CD4-positive, alpha-beta T cell (primary cell): ENCODE measurements at regions not wholly inside any gene's neighbourhood (a gene's known extent, or its start where the extent isn't known, plus 50 kb on each side); places are given as distances from the start of the nearest gene placed in this dataset.

Experiments
- ATAC-seq: fragments of 200-7000 bp; cut with Tn5 transposase; one replicate; pipeline ENCODE4 v1.10.0; 2022; ENCODE audit warnings: mild to moderate bottlenecking; ENCODE audit not compliant: poor library complexity
- CTCF ChIA-PET: fragments of 350-600 bp; sonication (Branson Sonifier 250); formaldehyde crosslinking; loops from one replicate; lab custom pipeline; 2021; ENCODE audit warnings: antibody characterized with exemption, inconsistent platforms; lab: Charles Lee
- POLR2A ChIA-PET: fragments of 350-600 bp; sonication (Branson Sonifier 250); formaldehyde crosslinking; loops from one replicate; lab custom pipeline; 2021; ENCODE audit warnings: antibody characterized with exemption, inconsistent platforms; lab: Charles Lee
- DNase-seq, 14 experiments: peaks; one replicate each; pipeline ENCODE4 v3.0.0-alpha.2; 2013 to 2020; ENCODE audit warnings: mixed read lengths in 2 of 14
- H3K27ac ChIP-seq, 2 donors: one replicate each; pipeline versions ENCODE4 v1.5.1 to v1.7.0; 2013; ENCODE audit warnings: low read length in 2 of 2, low read depth in 1 of 2, mild to moderate bottlenecking in 1 of 2
- H3K27me3 ChIP-seq, 2 experiments: 1 replicate in 1 of 2; 2 replicates in 1 of 2; pipeline versions ENCODE4 v1.6.1 to v1.7.0; 2013; ENCODE audit warnings: low read length in 2 of 2, control low read depth in 1 of 2, mild to moderate bottlenecking in 1 of 2, moderate library complexity in 1 of 2; ENCODE audit not compliant: insufficient read depth in 2 of 2, control insufficient read depth in 1 of 2
- H3K36me3 ChIP-seq: one replicate; pipeline ENCODE4 v1.6.1; 2013; ENCODE audit warnings: low read length, control low read depth; ENCODE audit not compliant: insufficient read depth
- H3K4me1 ChIP-seq: one replicate; pipeline ENCODE4 v1.6.1; 2013; ENCODE audit warnings: low read length, control low read depth; ENCODE audit not compliant: insufficient read depth
- H3K4me3 ChIP-seq: one replicate; pipeline ENCODE4 v1.5.1; 2013; ENCODE audit warnings: mild to moderate bottlenecking, low read length, moderate library complexity
- H3K9me3 ChIP-seq, 2 experiments: 1 replicate in 1 of 2; 2 replicates in 1 of 2; pipeline versions ENCODE4 v1.6.1 to v1.7.0; 2013; ENCODE audit warnings: low read length in 2 of 2, mild to moderate bottlenecking in 2 of 2, control low read depth in 1 of 2, moderate library complexity in 1 of 2; ENCODE audit not compliant: control insufficient read depth in 1 of 2, insufficient read depth in 1 of 2
- H3K27ac Mint-ChIP-seq: one replicate; pipeline ENCODE4 v1.8.0; 2020; ENCODE audit warnings: mixed read lengths
- H3K27me3 Mint-ChIP-seq: one replicate; pipeline ENCODE4 v1.8.0; 2021; ENCODE audit warnings: mixed read lengths
- H3K36me3 Mint-ChIP-seq: one replicate; pipeline ENCODE4 v1.8.0; 2021; ENCODE audit warnings: low read depth, mixed read lengths
- H3K4me1 Mint-ChIP-seq: one replicate; pipeline ENCODE4 v1.8.0; 2021; ENCODE audit warnings: low read depth, mixed read lengths
- H3K4me3 Mint-ChIP-seq: one replicate; pipeline ENCODE4 v1.8.0; 2020; ENCODE audit warnings: mild to moderate bottlenecking, mixed read lengths
- H3K9me3 Mint-ChIP-seq: one replicate; pipeline ENCODE4 v1.8.0; 2020; ENCODE audit warnings: mixed read lengths
- CTCF ChIP-seq: fragments of 200-600 bp; IDR thresholded peaks from one replicate; pipeline ENCODE4 v1.8.0; 2022; ENCODE audit warnings: antibody characterized with exemption, mild to moderate bottlenecking
- intact Hi-C, 2 experiments: fragments of 100-400 bp; cut with DNase I in 1 of 2; cut with micrococcal nuclease in 1 of 2; formaldehyde crosslinking; loops; one replicate each; pipeline versions ENCODE4 v1.15.1 to v1.9.0; 2023 to 2025; cut with DNase I, micrococcal nuclease

- no peaks in the 10 kb centered on the region for H3K36me3 Mint-ChIP-seq
- DNase-seq (peak in 2 of 14 experiments; percentile 66 to 72), ATAC-seq (no peak)
- no peak for TF ChIP-seq CTCF
- Histone ChIP-seq H3K27me3 (no peaks in the 10 kb centered on the region), H3K36me3 (no peaks in the 10 kb centered on the region), H3K27ac (peak overlapping the region in 1 of 2 donors; percentile 54), H3K4me1 (peaks cover 40% of the 10 kb centered on the region), H3K9me3 (no peaks in the 10 kb centered on the region), H3K4me3 (no peak overlapping the region)
- H3K9me3 Mint-ChIP-seq = no peaks in the 10 kb centered on the region
- peak overlapping the region; percentile 50 for H3K4me3 Mint-ChIP-seq
- peaks cover 28% of the 10 kb centered on the region for H3K4me1 Mint-ChIP-seq
- H3K27ac Mint-ChIP-seq = peak overlapping the region; percentile 81
- ChIA-PET POLR2A (interaction anchor here (0.9 to 2.8 kb wide), 2 partner anchors 69 to 88 kb away, joined by 3 to 21 read pairs; no protein-coding TSS in a partner anchor), CTCF (interaction anchor here (0.9 to 4.0 kb wide), 3 partner anchors 9 to 69 kb away, joined by 3 to 32 read pairs (median 6); no protein-coding TSS in a partner anchor)
- intact Hi-C loops = loop anchor here (2.0 to 5.0 kb wide), 2 partner anchors 66 to 85 kb away; partner anchors contain the start of gene PTTG1 (in 1 of the 2)
- no peaks in the 10 kb centered on the region for H3K27me3 Mint-ChIP-seq
Measured at GRCh38 chr5:160507221-160507721, 85.6 kb downstream of the PTTG1 start.

GRCh38 chr5:160508780-160509361, 87.2 kb downstream of the PTTG1 start:
- H3K36me3 ChIP-seq = no peaks in the 10 kb centered on the region
- POLR2A ChIA-PET = interaction anchor here (0.6 kb wide), 1 partner anchor 42 kb away, joined by 3 read pairs; no protein-coding TSS in a partner anchor

More at GRCh38 chr5:160508780-160509361, 87.2 kb downstream of the PTTG1 start:
- peak; percentile 83 for TF ChIP-seq CTCF
- peaks cover 28% of the 10 kb centered on the region for H3K4me1 Mint-ChIP-seq
- peak overlapping the region; percentile 22 for H3K4me3 Mint-ChIP-seq
- DNase-seq (peak; percentile 22 to 91 (median 48)), ATAC-seq (peak; percentile 72)
- H3K9me3 ChIP-seq = no peaks in the 10 kb centered on the region
- H3K27ac Mint-ChIP-seq = peak overlapping the region; percentile 29
- no peaks in the 10 kb centered on the region for H3K27me3 Mint-ChIP-seq
- intact Hi-C loops = loop anchor here in 1 of 2 experiments (1.0 to 5.0 kb wide), 2 partner anchors 71 to 87 kb away; partner anchors contain the start of gene PTTG1
- no peaks in the 10 kb centered on the region for H3K9me3 Mint-ChIP-seq
- H3K27ac ChIP-seq = no peak overlapping the region
- H3K27me3 ChIP-seq = no peaks in the 10 kb centered on the region
- H3K4me3 ChIP-seq = no peak overlapping the region
- H3K4me1 ChIP-seq = peaks cover 40% of the 10 kb centered on the region
- CTCF ChIA-PET = interaction anchor here (1.0 to 4.0 kb wide), 3 partner anchors 70 to 86 kb away, joined by 5 to 32 read pairs (median 11); no protein-coding TSS in a partner anchor
- no peaks in the 10 kb centered on the region for H3K36me3 Mint-ChIP-seq
